CD14-positive monocyte (primary cell): ENCODE measurements at regions not wholly inside any gene's neighbourhood (a gene's known extent, or its start where the extent isn't known, plus 50 kb on each side); places are given as distances from the start of the nearest gene placed in this dataset.

ENCODE experiments used
- DNase-seq, 3 donors: peaks; one replicate each; pipeline ENCODE4 v3.0.0-alpha.2; 2011 to 2022
- H2AFZ ChIP-seq: 2 replicates; pipeline ENCODE4 v1.6.0; 2012; ENCODE audit warnings: mild to moderate bottlenecking, low read depth, low read length, inconsistent platforms; ENCODE audit not compliant: insufficient read depth, poor library complexity, severe bottlenecking
- H3K27ac ChIP-seq, 2 donors: 1 replicate in 1 of 2; 2 replicates in 1 of 2; pipeline ENCODE4 v1.5.1; 2012 to 2013; ENCODE audit warnings: low read length in 2 of 2, control low read depth in 1 of 2, inconsistent platforms in 1 of 2, low read depth in 1 of 2, mild to moderate bottlenecking in 1 of 2
- H3K27me3 ChIP-seq, 2 donors: one replicate each; pipeline versions ENCODE4 v1.6.0 to v1.6.1; 2011 to 2013; ENCODE audit warnings: low read length in 2 of 2; ENCODE audit not compliant: control insufficient read depth in 2 of 2, insufficient read depth in 2 of 2
- H3K36me3 ChIP-seq, 2 donors: replicated peaks in 1 of 2; 1 replicate in 1 of 2; 2 replicates in 1 of 2; pipeline versions ENCODE4 v1.5.1 to v1.6.1; 2012 to 2013; ENCODE audit warnings: low read length in 2 of 2, control low read depth in 1 of 2, inconsistent platforms in 1 of 2, mild to moderate bottlenecking in 1 of 2; ENCODE audit not compliant: insufficient read depth in 2 of 2, control insufficient read depth in 1 of 2
- H3K4me1 ChIP-seq, 2 donors: 1 replicate in 1 of 2; 2 replicates in 1 of 2; pipeline versions ENCODE4 v1.5.1 to v1.6.1; 2012 to 2013; ENCODE audit warnings: low read length in 2 of 2, control low read depth in 1 of 2, inconsistent platforms in 1 of 2, mild to moderate bottlenecking in 1 of 2, moderate library complexity in 1 of 2; ENCODE audit not compliant: insufficient read depth in 2 of 2, control insufficient read depth in 1 of 2
- H3K4me2 ChIP-seq: replicated peaks from 2 replicates; pipeline ENCODE3; 2012; ENCODE audit warnings: low read length, moderate library complexity, mild to moderate bottlenecking; ENCODE audit not compliant: poor library complexity, severe bottlenecking; ENCODE audit errors: extremely low read depth
- H3K4me3 ChIP-seq, 3 experiments: fragments of 200-600 bp in 1 of 3; sonication (generic) in 1 of 3; replicated peaks in 1 of 3; 1 replicate in 2 of 3; 2 replicates in 1 of 3; pipeline ENCODE4 v1.5.1; 2011 to 2013; ENCODE audit warnings: low read length in 3 of 3, mild to moderate bottlenecking in 3 of 3, control low read depth in 2 of 3, low read depth in 2 of 3, inconsistent platforms in 1 of 3, moderate library complexity in 1 of 3
- H3K79me2 ChIP-seq: 2 replicates; pipeline ENCODE4 v1.6.0; 2012; ENCODE audit warnings: mild to moderate bottlenecking, control low read depth, inconsistent platforms, low read length, moderate library complexity; ENCODE audit not compliant: insufficient read depth
- H3K9ac ChIP-seq: 2 replicates; pipeline ENCODE4 v1.6.0; 2017; ENCODE audit warnings: low read length, mild to moderate bottlenecking; ENCODE audit not compliant: insufficient read depth, poor library complexity, severe bottlenecking
- H3K9me3 ChIP-seq, 2 donors: replicated peaks in 1 of 2; 1 replicate in 1 of 2; 2 replicates in 1 of 2; pipeline versions ENCODE4 v1.5.1 to v1.6.1; 2012 to 2013; ENCODE audit warnings: low read length in 2 of 2, control low read depth in 1 of 2; ENCODE audit not compliant: control insufficient read depth in 1 of 2, insufficient read depth in 1 of 2
- H4K20me1 ChIP-seq: 2 replicates; pipeline ENCODE4 v1.6.0; 2012; ENCODE audit warnings: mild to moderate bottlenecking, low read length, control low read depth, moderate library complexity; ENCODE audit not compliant: insufficient read depth
- H3K27ac Mint-ChIP-seq, 7 donors: one replicate each; pipeline ENCODE4 v1.8.0; 2020; ENCODE audit warnings: mild to moderate bottlenecking in 7 of 7, mixed read lengths in 7 of 7, moderate library complexity in 6 of 7, inconsistent platforms in 2 of 7
- H3K27me3 Mint-ChIP-seq, 3 donors: one replicate each; pipeline ENCODE4 v1.8.0; 2021 to 2022; ENCODE audit warnings: low read depth in 3 of 3, mild to moderate bottlenecking in 3 of 3, mixed read lengths in 3 of 3, moderate library complexity in 3 of 3, inconsistent platforms in 1 of 3
- H3K36me3 Mint-ChIP-seq, 2 donors: one replicate each; pipeline ENCODE4 v1.8.0; 2020; ENCODE audit warnings: mixed read lengths in 2 of 2, inconsistent platforms in 1 of 2, mild to moderate bottlenecking in 1 of 2
- H3K4me1 Mint-ChIP-seq: one replicate; pipeline ENCODE4 v1.8.0; 2020; ENCODE audit warnings: mild to moderate bottlenecking, mixed read lengths
- H3K4me3 Mint-ChIP-seq, 2 donors: one replicate each; pipeline ENCODE4 v1.8.0; 2020; ENCODE audit warnings: mild to moderate bottlenecking in 2 of 2, mixed read lengths in 2 of 2, moderate library complexity in 1 of 2
- H3K9me3 Mint-ChIP-seq, 7 donors: one replicate each; pipeline ENCODE4 v1.8.0; 2020 to 2022; ENCODE audit warnings: mixed read lengths in 7 of 7, mild to moderate bottlenecking in 6 of 7, moderate library complexity in 6 of 7, inconsistent platforms in 2 of 7
- WGBS: methylation state at CpG from one replicate; pipeline ENCODE4 v1.1.5; 2013; ENCODE audit warnings: missing lambda C conversion rate; ENCODE audit not compliant: insufficient coverage; 5-methylcytosine and 5-hydroxymethylcytosine counted together
- intact Hi-C, 2 donors: fragments of 100-400 bp; cut with micrococcal nuclease; formaldehyde crosslinking; loops; one replicate each; pipeline versions ENCODE4 v1.15.0 to v1.15.1; 2023
- TF ChIP-seq, protein P1 (sequence below): fragments of 200-600 bp; IDR thresholded peaks from one replicate; pipeline ENCODE4 v1.8.0; 2022; ENCODE audit warnings: antibody characterized with exemption, mild to moderate bottlenecking

DNA sequence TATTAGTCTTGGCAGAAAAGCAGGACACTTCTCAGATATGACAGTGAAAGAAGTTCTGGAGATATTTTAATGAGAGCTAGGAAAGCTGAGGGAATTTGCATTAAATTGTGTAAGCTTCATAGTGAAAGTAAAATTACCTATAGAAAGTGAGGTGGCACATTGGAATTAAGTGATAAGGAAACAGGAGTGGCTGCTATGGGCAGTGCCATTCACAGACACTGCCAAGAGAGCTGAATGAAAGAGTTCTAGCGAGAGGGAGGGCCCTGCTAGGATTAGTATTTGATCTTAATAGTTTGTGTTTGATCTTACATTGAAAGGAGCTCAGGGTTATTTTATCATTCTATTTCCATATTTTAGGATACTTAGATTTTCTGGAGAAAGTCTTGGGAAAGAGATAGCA, 351.9 kb downstream of the DDX10 start:
- no peaks in the 10 kb centered on the region for H3K36me3 ChIP-seq
- H3K27me3 ChIP-seq, result no peaks in the 10 kb centered on the region
- H3K9ac ChIP-seq, result no peak overlapping the region
- no CpG with 5 or more reads among the region's 1 CpG for WGBS
- Mint-ChIP-seq H3K4me1 (peaks cover 2% of the 10 kb centered on the region), H3K27me3 (peaks cover 0 to 6% (median 0%) of the 10 kb centered on the region in 3 donors), H3K36me3 (no peaks in the 10 kb centered on the region), H3K9me3 (peaks cover 0 to 5% (median 0%) of the 10 kb centered on the region in 7 donors), H3K27ac (no peak overlapping the region), H3K4me3 (no peak overlapping the region)
- DNase-seq, result no peak
- no peaks in the 10 kb centered on the region for H3K79me2 ChIP-seq
- TF ChIP-seq, protein P1, sequence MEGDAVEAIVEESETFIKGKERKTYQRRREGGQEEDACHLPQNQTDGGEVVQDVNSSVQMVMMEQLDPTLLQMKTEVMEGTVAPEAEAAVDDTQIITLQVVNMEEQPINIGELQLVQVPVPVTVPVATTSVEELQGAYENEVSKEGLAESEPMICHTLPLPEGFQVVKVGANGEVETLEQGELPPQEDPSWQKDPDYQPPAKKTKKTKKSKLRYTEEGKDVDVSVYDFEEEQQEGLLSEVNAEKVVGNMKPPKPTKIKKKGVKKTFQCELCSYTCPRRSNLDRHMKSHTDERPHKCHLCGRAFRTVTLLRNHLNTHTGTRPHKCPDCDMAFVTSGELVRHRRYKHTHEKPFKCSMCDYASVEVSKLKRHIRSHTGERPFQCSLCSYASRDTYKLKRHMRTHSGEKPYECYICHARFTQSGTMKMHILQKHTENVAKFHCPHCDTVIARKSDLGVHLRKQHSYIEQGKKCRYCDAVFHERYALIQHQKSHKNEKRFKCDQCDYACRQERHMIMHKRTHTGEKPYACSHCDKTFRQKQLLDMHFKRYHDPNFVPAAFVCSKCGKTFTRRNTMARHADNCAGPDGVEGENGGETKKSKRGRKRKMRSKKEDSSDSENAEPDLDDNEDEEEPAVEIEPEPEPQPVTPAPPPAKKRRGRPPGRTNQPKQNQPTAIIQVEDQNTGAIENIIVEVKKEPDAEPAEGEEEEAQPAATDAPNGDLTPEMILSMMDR, result no peak
- no peak overlapping the region for H2AFZ ChIP-seq
- no peak overlapping the region for H3K4me3 ChIP-seq
- no peak overlapping the region for H3K27ac ChIP-seq
- no peak overlapping the region for H3K4me2 ChIP-seq
- no peaks in the 10 kb centered on the region for H3K9me3 ChIP-seq
- H4K20me1 ChIP-seq, result no peaks in the 10 kb centered on the region
- no peaks in the 10 kb centered on the region for H3K4me1 ChIP-seq
- intact Hi-C loops, result no loop called here

DNA sequence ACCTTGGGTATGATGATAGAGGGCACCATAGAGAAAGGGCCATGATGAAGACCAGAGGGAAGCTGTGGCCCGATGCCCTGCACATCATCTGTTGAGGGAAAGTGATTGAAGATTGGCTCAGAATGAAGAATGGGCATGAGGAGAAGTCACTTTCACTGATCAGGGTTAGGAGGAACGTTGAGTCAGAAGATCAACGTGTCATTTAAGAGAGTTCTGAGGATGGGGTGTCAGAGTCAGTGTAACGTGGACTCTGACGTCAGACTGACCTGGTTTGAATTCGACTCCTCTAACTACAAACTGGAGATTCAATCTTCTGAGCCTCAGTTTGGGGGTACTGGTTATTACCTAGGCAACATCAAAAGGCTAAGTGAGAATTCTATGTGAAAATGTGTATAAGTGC, 352.6 kb downstream of the DDX10 start:
- H3K9me3 ChIP-seq, result no peaks in the 10 kb centered on the region
- DNase-seq, result no peak
- WGBS, result 100% methylated on average over 1 of the region's 6 CpGs

More for the DNA sequence above, 352.6 kb downstream of the DDX10 start:
- H3K9ac ChIP-seq, result no peak overlapping the region
- H3K4me3 Mint-ChIP-seq, result no peak overlapping the region
- H3K9me3 Mint-ChIP-seq, result peaks cover 0 to 5% (median 0%) of the 10 kb centered on the region in 7 donors
- H3K27ac Mint-ChIP-seq, result no peak overlapping the region
- no peak overlapping the region for H3K27ac ChIP-seq
- no peak overlapping the region for H3K4me2 ChIP-seq
- H4K20me1 ChIP-seq, result no peaks in the 10 kb centered on the region
- TF ChIP-seq, protein P1, result no peak
- no peaks in the 10 kb centered on the region for H3K27me3 ChIP-seq
- peaks cover 0 to 6% (median 0%) of the 10 kb centered on the region in 3 donors for H3K27me3 Mint-ChIP-seq
- no peaks in the 10 kb centered on the region for H3K36me3 Mint-ChIP-seq
- H2AFZ ChIP-seq, result no peak overlapping the region
- no peaks in the 10 kb centered on the region for H3K79me2 ChIP-seq
- intact Hi-C loops, result no loop called here
- H3K4me1 Mint-ChIP-seq, result peaks cover 2% of the 10 kb centered on the region
- no peak overlapping the region for H3K4me3 ChIP-seq
- no peaks in the 10 kb centered on the region for H3K4me1 ChIP-seq
- H3K36me3 ChIP-seq, result no peaks in the 10 kb centered on the region
